Liver (tissue), 7 donors: ENCODE measurements at regions not wholly inside any gene's neighbourhood (a gene's known extent, or its start where the extent isn't known, plus 50 kb on each side); places are given as distances from the start of the nearest gene placed in this dataset.
A peak's percentile ranks its signal among the peaks of the same experiment; 100 is the strongest.

Experiments used
- DNase-seq: peaks from one replicate; pipeline ENCODE4 v3.0.0-alpha.2; 2017; ENCODE audit warnings: low spot score
- H3K27ac ChIP-seq, 2 donors: one replicate each; pipeline ENCODE4 v1.7.0; 2013; ENCODE audit warnings: inconsistent platforms in 2 of 2, low read length in 2 of 2, control low read depth in 1 of 2, low read depth in 1 of 2, mild to moderate bottlenecking in 1 of 2
- H3K27me3 ChIP-seq, 4 donors: one replicate each; pipeline versions ENCODE4 v1.6.1 to v1.7.0; 2013; ENCODE audit warnings: low read length in 3 of 4, inconsistent platforms in 1 of 4, mild to moderate bottlenecking in 1 of 4, moderate library complexity in 1 of 4; ENCODE audit not compliant: control insufficient read depth in 4 of 4, insufficient read depth in 4 of 4
- H3K36me3 ChIP-seq, 4 donors: one replicate each; pipeline versions ENCODE4 v1.6.1 to v1.7.0; 2013; ENCODE audit warnings: low read length in 3 of 4, mild to moderate bottlenecking in 3 of 4, low read depth in 1 of 4, moderate library complexity in 1 of 4; ENCODE audit not compliant: control insufficient read depth in 4 of 4, insufficient read depth in 3 of 4
- H3K4me1 ChIP-seq, 4 donors: one replicate each; pipeline versions ENCODE4 v1.6.1 to v1.7.0; 2013; ENCODE audit warnings: low read length in 3 of 4, mild to moderate bottlenecking in 3 of 4, moderate library complexity in 1 of 4; ENCODE audit not compliant: control insufficient read depth in 4 of 4, insufficient read depth in 4 of 4
- H3K4me3 ChIP-seq, 3 donors: one replicate each; pipeline versions ENCODE4 v1.6.1 to v1.7.0; 2013; ENCODE audit warnings: low read length in 3 of 3, control low read depth in 1 of 3, low read depth in 1 of 3, mild to moderate bottlenecking in 1 of 3
- H3K9ac ChIP-seq, 2 donors: one replicate each; pipeline ENCODE4 v1.7.0; 2013; ENCODE audit warnings: low read length in 2 of 2, mild to moderate bottlenecking in 2 of 2, moderate library complexity in 2 of 2, control low read depth in 1 of 2, low read depth in 1 of 2
- H3K9me3 ChIP-seq, 4 donors: one replicate each; pipeline versions ENCODE4 v1.6.1 to v1.7.0; 2013; ENCODE audit warnings: low read length in 3 of 4; ENCODE audit not compliant: control insufficient read depth in 4 of 4
- EGR1 ChIP-seq, 2 donors: IDR thresholded peaks; 2 replicates each; pipeline ENCODE4 v1.6.1; 2016 to 2018; ENCODE audit warnings: antibody characterized with exemption in 2 of 2, low read depth in 2 of 2
- FOXA1 ChIP-seq: IDR thresholded peaks from 2 replicates; pipeline ENCODE4 v1.6.1; 2016; ENCODE audit warnings: antibody characterized with exemption
- FOXA2 ChIP-seq: IDR thresholded peaks from 2 replicates; pipeline ENCODE4 v1.6.1; 2016; ENCODE audit warnings: antibody characterized with exemption
- GABPA ChIP-seq, 2 donors: IDR thresholded peaks in 1 of 2; conservative IDR thresholded peaks in 1 of 2; 2 replicates each; pipeline ENCODE4 v1.6.1; 2016; ENCODE audit warnings: antibody characterized with exemption in 2 of 2, mild to moderate bottlenecking in 1 of 2, moderate library complexity in 1 of 2
- HNF4A ChIP-seq, 2 donors: conservative IDR thresholded peaks; 2 replicates each; pipeline ENCODE4 v1.6.1; 2016; ENCODE audit warnings: antibody characterized with exemption in 2 of 2, mild to moderate bottlenecking in 2 of 2
- NR2F2 ChIP-seq: IDR thresholded peaks from 2 replicates; pipeline ENCODE4 v1.6.1; 2016; ENCODE audit warnings: antibody characterized with exemption
- RAD21 ChIP-seq, 2 donors: IDR thresholded peaks; 2 replicates each; pipeline ENCODE4 v1.6.1; 2016; ENCODE audit warnings: antibody characterized with exemption in 2 of 2, mild to moderate bottlenecking in 2 of 2
- RXRA ChIP-seq, 2 donors: IDR thresholded peaks; 2 replicates each; pipeline ENCODE4 v1.6.1; 2017 to 2018; ENCODE audit warnings: antibody characterized with exemption in 2 of 2, mild to moderate bottlenecking in 1 of 2
- SP1 ChIP-seq: IDR thresholded peaks from 2 replicates; pipeline ENCODE4 v1.6.1; 2018; ENCODE audit warnings: antibody characterized with exemption, mild to moderate bottlenecking
- TAF1 ChIP-seq: conservative IDR thresholded peaks from 2 replicates; pipeline ENCODE4 v1.6.1; 2016; ENCODE audit warnings: antibody characterized with exemption, mild to moderate bottlenecking
- YY1 ChIP-seq: IDR thresholded peaks from 2 replicates; pipeline ENCODE4 v1.6.1; 2016; ENCODE audit warnings: antibody characterized with exemption, mild to moderate bottlenecking
- WGBS: extraction: QIAGEN DNeasy Blood & Tissue Kit; methylation state at CpG from one replicate; pipeline ENCODE4 v1.1.7; 2013; 5-methylcytosine and 5-hydroxymethylcytosine counted together
- TF ChIP-seq, protein P1 (sequence below): IDR thresholded peaks from 2 replicates; pipeline ENCODE4 v1.6.1; 2016; ENCODE audit warnings: antibody characterized with exemption, mild to moderate bottlenecking
- TF ChIP-seq, protein P2 (sequence below): IDR thresholded peaks from 2 replicates; pipeline ENCODE4 v1.6.1; 2016; ENCODE audit warnings: antibody characterized with exemption
- donor health status: healthy.
- donor health status: healthy.
- donor health status: healthy.
- donor health status: healthy.

DNA sequence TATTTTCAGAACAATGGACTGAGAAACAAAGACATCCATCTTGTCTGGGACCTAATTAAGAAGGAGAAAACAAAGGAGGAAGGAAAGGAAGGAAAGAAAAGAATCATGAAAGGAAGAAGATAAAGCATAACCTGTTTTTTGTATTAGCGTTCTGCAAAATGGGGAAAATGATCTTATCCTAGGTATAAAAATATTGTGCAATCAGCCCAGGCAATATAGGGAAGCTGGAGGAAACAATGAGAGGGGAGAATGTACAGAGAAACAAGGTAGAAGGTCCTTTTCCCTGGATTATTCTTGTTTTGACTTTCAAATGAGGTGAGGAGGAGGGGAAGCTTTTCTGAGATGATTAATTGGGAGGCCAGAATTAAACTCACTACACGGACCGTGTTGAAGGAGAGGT, 177.9 kb downstream of the COX7C start:
- TF ChIP-seq TAF1 (no peak), GABPA (IDR thresholded peaks at IDR 0.05 in 1 of 2, conservative IDR thresholded peaks at IDR 0.05 in 1 of 2) (no peak)
- WGBS: 67% methylated on average over 3 of the region's 3 CpGs
- Histone ChIP-seq H3K36me3 (no peaks in the 10 kb centered on the region), H3K27ac (no peak overlapping the region), H3K4me3 (no peak overlapping the region), H3K27me3 (peaks cover 0 to 2% (median 0%) of the 10 kb centered on the region in 4 donors), H3K9ac (no peak overlapping the region), H3K4me1 (no peaks in the 10 kb centered on the region), H3K9me3 (no peaks in the 10 kb centered on the region)
- no peak for DNase-seq

DNA sequence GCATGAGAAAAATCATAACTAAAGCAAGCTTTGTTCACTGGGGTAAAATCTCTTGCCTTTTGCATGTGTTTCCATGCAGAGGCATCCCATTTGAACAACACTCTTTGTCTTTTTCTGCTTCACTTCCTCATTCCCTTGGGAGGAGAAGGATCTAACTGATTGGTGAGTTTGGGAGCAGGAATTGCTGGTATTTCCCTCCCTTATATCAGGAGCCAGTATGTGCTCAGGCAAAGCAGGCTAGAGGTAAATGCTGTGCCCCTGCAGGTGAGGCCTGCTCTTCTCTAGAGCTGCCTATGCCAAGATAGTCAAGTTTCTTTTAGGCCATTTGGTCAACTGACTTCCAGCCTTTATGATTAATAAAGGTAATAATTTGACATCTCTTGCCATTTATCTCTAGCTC, 179.9 kb downstream of the COX7C start:
- no peak overlapping the region for H3K9ac ChIP-seq
- no peak overlapping the region for H3K27ac ChIP-seq
- no peak for DNase-seq
- no peak overlapping the region for H3K4me3 ChIP-seq
- no peak for TF ChIP-seq RXRA (IDR thresholded peaks at IDR 0.05)
- TF ChIP-seq RAD21 (IDR thresholded peaks at IDR 0.05): no peak
- TF ChIP-seq, protein P1, sequence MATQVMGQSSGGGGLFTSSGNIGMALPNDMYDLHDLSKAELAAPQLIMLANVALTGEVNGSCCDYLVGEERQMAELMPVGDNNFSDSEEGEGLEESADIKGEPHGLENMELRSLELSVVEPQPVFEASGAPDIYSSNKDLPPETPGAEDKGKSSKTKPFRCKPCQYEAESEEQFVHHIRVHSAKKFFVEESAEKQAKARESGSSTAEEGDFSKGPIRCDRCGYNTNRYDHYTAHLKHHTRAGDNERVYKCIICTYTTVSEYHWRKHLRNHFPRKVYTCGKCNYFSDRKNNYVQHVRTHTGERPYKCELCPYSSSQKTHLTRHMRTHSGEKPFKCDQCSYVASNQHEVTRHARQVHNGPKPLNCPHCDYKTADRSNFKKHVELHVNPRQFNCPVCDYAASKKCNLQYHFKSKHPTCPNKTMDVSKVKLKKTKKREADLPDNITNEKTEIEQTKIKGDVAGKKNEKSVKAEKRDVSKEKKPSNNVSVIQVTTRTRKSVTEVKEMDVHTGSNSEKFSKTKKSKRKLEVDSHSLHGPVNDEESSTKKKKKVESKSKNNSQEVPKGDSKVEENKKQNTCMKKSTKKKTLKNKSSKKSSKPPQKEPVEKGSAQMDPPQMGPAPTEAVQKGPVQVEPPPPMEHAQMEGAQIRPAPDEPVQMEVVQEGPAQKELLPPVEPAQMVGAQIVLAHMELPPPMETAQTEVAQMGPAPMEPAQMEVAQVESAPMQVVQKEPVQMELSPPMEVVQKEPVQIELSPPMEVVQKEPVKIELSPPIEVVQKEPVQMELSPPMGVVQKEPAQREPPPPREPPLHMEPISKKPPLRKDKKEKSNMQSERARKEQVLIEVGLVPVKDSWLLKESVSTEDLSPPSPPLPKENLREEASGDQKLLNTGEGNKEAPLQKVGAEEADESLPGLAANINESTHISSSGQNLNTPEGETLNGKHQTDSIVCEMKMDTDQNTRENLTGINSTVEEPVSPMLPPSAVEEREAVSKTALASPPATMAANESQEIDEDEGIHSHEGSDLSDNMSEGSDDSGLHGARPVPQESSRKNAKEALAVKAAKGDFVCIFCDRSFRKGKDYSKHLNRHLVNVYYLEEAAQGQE: no peak
- no peak for TF ChIP-seq FOXA2
- H3K27me3 ChIP-seq: peaks cover 0 to 2% (median 0%) of the 10 kb centered on the region in 4 donors
- H3K9me3 ChIP-seq: no peaks in the 10 kb centered on the region
- H3K4me1 ChIP-seq: no peaks in the 10 kb centered on the region
- H3K36me3 ChIP-seq: no peaks in the 10 kb centered on the region

DNA sequence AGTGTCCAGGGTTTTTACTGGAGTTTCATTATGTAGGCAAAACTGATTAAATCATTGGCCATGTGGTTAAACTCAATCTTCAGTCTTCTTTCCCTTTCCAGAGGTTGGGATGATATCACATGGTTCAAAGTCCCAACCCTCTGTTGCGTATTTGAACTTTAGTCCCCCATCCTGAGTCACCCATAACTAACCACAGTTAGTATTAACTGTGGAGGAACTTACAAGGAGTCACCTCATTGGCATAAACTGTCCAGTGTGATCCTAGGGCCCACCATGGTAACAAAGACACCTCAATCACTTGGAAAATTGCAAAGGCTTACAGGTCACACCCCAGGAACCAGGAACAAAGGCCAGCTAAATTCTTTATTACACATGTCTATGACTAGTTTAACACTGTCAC, 188.5 kb downstream of the COX7C start:
- Histone ChIP-seq H3K4me1 (no peaks in the 10 kb centered on the region), H3K27me3 (no peaks in the 10 kb centered on the region), H3K27ac (no peak overlapping the region), H3K9me3 (no peaks in the 10 kb centered on the region), H3K9ac (no peak overlapping the region), H3K4me3 (no peak overlapping the region), H3K36me3 (no peaks in the 10 kb centered on the region)
- no peak for DNase-seq
- 41% methylated on average over 1 of the region's 1 CpG for WGBS
- no peak for TF ChIP-seq FOXA1
- TF ChIP-seq HNF4A (conservative IDR thresholded peaks at IDR 0.05): peak in 1 of 2 donors; percentile 7
- no peak for TF ChIP-seq SP1

DNA sequence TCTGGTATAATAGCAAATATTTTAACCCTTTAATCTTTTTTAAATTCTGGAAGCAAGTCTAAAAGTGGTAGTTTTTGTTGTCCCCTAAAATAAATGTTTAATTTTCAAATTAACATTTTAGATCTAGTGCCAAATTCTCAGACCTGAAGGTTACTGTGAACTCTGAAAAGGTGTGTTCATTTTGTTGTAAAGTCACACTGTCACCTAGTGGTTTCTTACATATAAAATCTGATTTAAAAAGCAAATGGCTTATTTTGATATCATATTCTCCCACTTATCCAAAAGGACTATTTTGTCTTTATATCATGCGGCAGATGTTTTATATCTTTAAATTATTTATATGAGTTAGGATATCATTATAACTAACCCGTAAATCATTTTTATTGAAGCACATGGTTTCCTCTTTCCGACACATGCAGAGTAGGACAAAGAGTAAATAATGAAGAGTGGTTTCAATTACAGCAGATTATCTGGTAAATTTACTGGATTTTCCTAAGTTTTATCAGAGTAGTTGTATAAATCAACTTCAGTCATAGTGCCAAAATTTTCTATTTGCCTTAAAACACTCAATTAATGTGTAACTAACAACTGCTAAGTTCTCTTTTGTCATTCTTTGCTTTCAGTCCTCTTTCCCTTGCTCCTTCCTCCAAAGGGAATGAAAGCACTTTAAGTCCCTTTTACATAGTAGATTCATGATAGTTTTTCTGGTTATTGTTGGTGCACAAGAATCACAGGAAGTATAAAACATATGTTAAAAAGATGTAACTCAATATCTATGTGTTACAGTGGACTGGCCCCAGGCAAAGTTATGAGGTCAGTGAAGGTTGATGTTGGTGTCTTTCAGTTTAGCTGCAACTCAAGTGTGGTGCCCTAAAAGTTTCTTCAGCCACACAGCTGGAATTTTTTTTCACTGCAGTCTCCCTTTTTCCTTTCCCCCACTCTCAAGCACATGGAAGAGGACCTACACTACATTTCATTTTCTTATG, 189.6 kb downstream of the COX7C start:
- Histone ChIP-seq H3K27ac (no peak overlapping the region), H3K36me3 (no peaks in the 10 kb centered on the region), H3K4me3 (no peak overlapping the region), H3K9me3 (no peaks in the 10 kb centered on the region), H3K4me1 (no peaks in the 10 kb centered on the region), H3K27me3 (no peaks in the 10 kb centered on the region), H3K9ac (no peak overlapping the region)
- WGBS: 86% methylated on average over 3 of the region's 3 CpGs
- no peak for DNase-seq
- TF ChIP-seq, protein P2, sequence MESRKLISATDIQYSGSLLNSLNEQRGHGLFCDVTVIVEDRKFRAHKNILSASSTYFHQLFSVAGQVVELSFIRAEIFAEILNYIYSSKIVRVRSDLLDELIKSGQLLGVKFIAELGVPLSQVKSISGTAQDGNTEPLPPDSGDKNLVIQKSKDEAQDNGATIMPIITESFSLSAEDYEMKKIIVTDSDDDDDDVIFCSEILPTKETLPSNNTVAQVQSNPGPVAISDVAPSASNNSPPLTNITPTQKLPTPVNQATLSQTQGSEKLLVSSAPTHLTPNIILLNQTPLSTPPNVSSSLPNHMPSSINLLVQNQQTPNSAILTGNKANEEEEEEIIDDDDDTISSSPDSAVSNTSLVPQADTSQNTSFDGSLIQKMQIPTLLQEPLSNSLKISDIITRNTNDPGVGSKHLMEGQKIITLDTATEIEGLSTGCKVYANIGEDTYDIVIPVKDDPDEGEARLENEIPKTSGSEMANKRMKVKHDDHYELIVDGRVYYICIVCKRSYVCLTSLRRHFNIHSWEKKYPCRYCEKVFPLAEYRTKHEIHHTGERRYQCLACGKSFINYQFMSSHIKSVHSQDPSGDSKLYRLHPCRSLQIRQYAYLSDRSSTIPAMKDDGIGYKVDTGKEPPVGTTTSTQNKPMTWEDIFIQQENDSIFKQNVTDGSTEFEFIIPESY: no peak
- no peak for TF ChIP-seq NR2F2
- no peak for TF ChIP-seq YY1
- no peak for TF ChIP-seq TAF1
- TF ChIP-seq, protein P1: no peak
- no peak for TF ChIP-seq EGR1 (IDR thresholded peaks at IDR 0.05; ENCODE audit: low read depth in 2 of 2)
- TF ChIP-seq SP1: no peak
- no peak for TF ChIP-seq HNF4A (conservative IDR thresholded peaks at IDR 0.05)
- TF ChIP-seq RXRA (IDR thresholded peaks at IDR 0.05): no peak
